Mesothelial cell of epicardium (in vitro differentiated cells): ENCODE measurements at regions not wholly inside any gene's neighbourhood (a gene's known extent, or its start where the extent isn't known, plus 50 kb on each side); places are given as distances from the start of the nearest gene placed in this dataset.

ENCODE experiments used
- DNase-seq, 2 experiments: peaks; one replicate each; pipeline ENCODE4 v3.0.0; 2021; ENCODE audit warnings: low spot score in 2 of 2; ENCODE audit not compliant: unreplicated experiment in 2 of 2
- H3K27ac Mint-ChIP-seq: 2 replicates; pipeline ENCODE4 v1.8.0; 2021; ENCODE audit warnings: mixed read lengths
- H3K27me3 Mint-ChIP-seq: 2 replicates; pipeline ENCODE4 v1.8.0; 2021; ENCODE audit warnings: low read depth, mixed read lengths
- H3K36me3 Mint-ChIP-seq: 2 replicates; pipeline ENCODE4 v1.8.0; 2021; ENCODE audit warnings: mixed read lengths
- H3K4me1 Mint-ChIP-seq: 2 replicates; pipeline ENCODE4 v1.8.0; 2021; ENCODE audit warnings: mixed read lengths
- H3K4me3 Mint-ChIP-seq: 2 replicates; pipeline ENCODE4 v1.8.0; 2021; ENCODE audit warnings: mild to moderate bottlenecking, moderate library complexity, mixed read lengths
- H3K9me3 Mint-ChIP-seq: 2 replicates; pipeline ENCODE4 v1.8.0; 2021; ENCODE audit warnings: mixed read lengths
- CTCF ChIP-seq: fragments of 200-600 bp; sonication (generic); IDR thresholded peaks from one replicate; pipeline ENCODE4 v1.5.0; 2021; ENCODE audit warnings: antibody characterized with exemption; ENCODE audit not compliant: unreplicated experiment

GRCh38 chr13:60957816-60958215, 457.8 kb downstream of the PCDH20 start:
- Mint-ChIP-seq H3K9me3 (peaks cover 25% of the 10 kb centered on the region), H3K27ac (no peak overlapping the region), H3K4me1 (no peaks in the 10 kb centered on the region), H3K36me3 (no peaks in the 10 kb centered on the region), H3K4me3 (no peak overlapping the region), H3K27me3 (no peaks in the 10 kb centered on the region)
- no peak for DNase-seq
- TF ChIP-seq CTCF, result no peak

GRCh38 chr13:60945396-60945795, 470.3 kb downstream of the PCDH20 start:
- no peaks in the 10 kb centered on the region for H3K27me3 Mint-ChIP-seq
- H3K9me3 Mint-ChIP-seq, result peaks cover 18% of the 10 kb centered on the region
- no peak overlapping the region for H3K27ac Mint-ChIP-seq
- H3K36me3 Mint-ChIP-seq, result no peaks in the 10 kb centered on the region
- no peak for DNase-seq
- no peak overlapping the region for H3K4me3 Mint-ChIP-seq
- TF ChIP-seq CTCF, result no peak
- H3K4me1 Mint-ChIP-seq, result peaks cover 10% of the 10 kb centered on the region

- peak overlapping the region; percentile 43 for H3K27ac Mint-ChIP-seq
These were observed 470.8 kb downstream of the PCDH20 start for GRCh38 chr13:60944863-60945262.

GRCh38 chr13:60944016-60944415, 471.6 kb downstream of the PCDH20 start:
- Mint-ChIP-seq H3K9me3 (peaks cover 9% of the 10 kb centered on the region), H3K27me3 (no peaks in the 10 kb centered on the region), H3K36me3 (no peaks in the 10 kb centered on the region), H3K27ac (no peak overlapping the region), H3K4me3 (no peak overlapping the region), H3K4me1 (peaks cover 10% of the 10 kb centered on the region)
- TF ChIP-seq CTCF, result no peak
- no peak for DNase-seq

More at GRCh38 chr13:60944863-60945262, 470.8 kb downstream of the PCDH20 start:
- Mint-ChIP-seq H3K36me3 (no peaks in the 10 kb centered on the region), H3K27me3 (no peaks in the 10 kb centered on the region), H3K4me3 (no peak overlapping the region), H3K4me1 (peaks cover 10% of the 10 kb centered on the region), H3K9me3 (peaks cover 13% of the 10 kb centered on the region)
- no peak for TF ChIP-seq CTCF
- no peak for DNase-seq

- no peak for TF ChIP-seq CTCF
- no peaks in the 10 kb centered on the region for H3K36me3 Mint-ChIP-seq
- H3K4me3 Mint-ChIP-seq, result no peak overlapping the region
- no peak for DNase-seq
- H3K9me3 Mint-ChIP-seq, result no peaks in the 10 kb centered on the region
- no peaks in the 10 kb centered on the region for H3K4me1 Mint-ChIP-seq
- no peak overlapping the region for H3K27ac Mint-ChIP-seq
- no peaks in the 10 kb centered on the region for H3K27me3 Mint-ChIP-seq
These were observed 479.4 kb downstream of the PCDH20 start for GRCh38 chr13:60936281-60936680.

GRCh38 chr13:60933638-60934037, 482.0 kb downstream of the PCDH20 start:
- no peak for TF ChIP-seq CTCF
- Mint-ChIP-seq H3K4me3 (no peak overlapping the region), H3K9me3 (no peaks in the 10 kb centered on the region), H3K4me1 (no peaks in the 10 kb centered on the region), H3K27ac (no peak overlapping the region), H3K27me3 (no peaks in the 10 kb centered on the region), H3K36me3 (no peaks in the 10 kb centered on the region)
- DNase-seq, result no peak
